Breast epithelium (tissue), 3 donors: ENCODE measurements at regions not wholly inside any gene's neighbourhood (a gene's known extent, or its start where the extent isn't known, plus 50 kb on each side); places are given as distances from the start of the nearest gene placed in this dataset.

ENCODE experiments used
- POLR2AphosphoS5 ChIP-seq, 3 donors: sonication (generic); formaldehyde crosslinking; IDR thresholded peaks; one replicate each; pipeline ENCODE4 v1.6.1; 2017; ENCODE audit warnings: antibody characterized with exemption in 3 of 3
- TF ChIP-seq, protein P1 (sequence below), 3 donors: fragments of 450-650 bp; IDR thresholded peaks; one replicate each; pipeline ENCODE4 v1.5.1; 2016 to 2017; ENCODE audit warnings: antibody characterized with exemption in 3 of 3, mild to moderate bottlenecking in 3 of 3, moderate library complexity in 3 of 3

- TF ChIP-seq, protein P1, sequence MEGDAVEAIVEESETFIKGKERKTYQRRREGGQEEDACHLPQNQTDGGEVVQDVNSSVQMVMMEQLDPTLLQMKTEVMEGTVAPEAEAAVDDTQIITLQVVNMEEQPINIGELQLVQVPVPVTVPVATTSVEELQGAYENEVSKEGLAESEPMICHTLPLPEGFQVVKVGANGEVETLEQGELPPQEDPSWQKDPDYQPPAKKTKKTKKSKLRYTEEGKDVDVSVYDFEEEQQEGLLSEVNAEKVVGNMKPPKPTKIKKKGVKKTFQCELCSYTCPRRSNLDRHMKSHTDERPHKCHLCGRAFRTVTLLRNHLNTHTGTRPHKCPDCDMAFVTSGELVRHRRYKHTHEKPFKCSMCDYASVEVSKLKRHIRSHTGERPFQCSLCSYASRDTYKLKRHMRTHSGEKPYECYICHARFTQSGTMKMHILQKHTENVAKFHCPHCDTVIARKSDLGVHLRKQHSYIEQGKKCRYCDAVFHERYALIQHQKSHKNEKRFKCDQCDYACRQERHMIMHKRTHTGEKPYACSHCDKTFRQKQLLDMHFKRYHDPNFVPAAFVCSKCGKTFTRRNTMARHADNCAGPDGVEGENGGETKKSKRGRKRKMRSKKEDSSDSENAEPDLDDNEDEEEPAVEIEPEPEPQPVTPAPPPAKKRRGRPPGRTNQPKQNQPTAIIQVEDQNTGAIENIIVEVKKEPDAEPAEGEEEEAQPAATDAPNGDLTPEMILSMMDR (IDR thresholded peaks at IDR 0.05), result no peak
- TF ChIP-seq POLR2AphosphoS5 (IDR thresholded peaks at IDR 0.05), result no peak
Measured at GRCh38 chr15:31892513-31892912, 137.8 kb upstream of the CHRNA7 start.
